GM18867 (cell line): ENCODE measurements at regions not wholly inside any gene's neighbourhood (a gene's known extent, or its start where the extent isn't known, plus 50 kb on each side); places are given as distances from the start of the nearest gene placed in this dataset.

Source experiments
- ATAC-seq: cut with Tn5 transposase; IDR thresholded peaks from one replicate; pipeline ENCODE4 v1.9.1; 2021; ENCODE audit warnings: mild to moderate bottlenecking, moderate library complexity; ENCODE audit not compliant: unreplicated experiment

DNA sequence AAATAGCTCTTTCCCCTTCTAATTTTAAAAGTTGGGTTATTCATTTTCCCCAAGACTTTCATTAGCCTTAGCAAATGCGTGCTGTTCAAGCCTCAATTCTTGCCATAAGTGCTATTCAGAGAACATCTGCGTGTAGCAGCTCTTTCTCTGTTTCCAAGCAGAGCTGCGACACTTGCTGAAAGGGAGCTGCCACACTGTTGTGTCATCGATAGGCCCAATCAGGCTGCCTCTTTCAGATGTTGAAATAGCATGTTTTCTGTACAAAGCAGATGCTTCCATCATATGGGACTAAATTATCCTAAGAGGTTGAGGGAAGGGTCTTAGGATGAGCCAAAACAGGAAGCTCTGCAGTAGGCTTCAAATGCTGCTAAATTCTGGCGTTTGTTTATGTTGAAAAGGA lies 220.9 kb upstream of the CDC14C start:
- ATAC-seq, result no peak

DNA sequence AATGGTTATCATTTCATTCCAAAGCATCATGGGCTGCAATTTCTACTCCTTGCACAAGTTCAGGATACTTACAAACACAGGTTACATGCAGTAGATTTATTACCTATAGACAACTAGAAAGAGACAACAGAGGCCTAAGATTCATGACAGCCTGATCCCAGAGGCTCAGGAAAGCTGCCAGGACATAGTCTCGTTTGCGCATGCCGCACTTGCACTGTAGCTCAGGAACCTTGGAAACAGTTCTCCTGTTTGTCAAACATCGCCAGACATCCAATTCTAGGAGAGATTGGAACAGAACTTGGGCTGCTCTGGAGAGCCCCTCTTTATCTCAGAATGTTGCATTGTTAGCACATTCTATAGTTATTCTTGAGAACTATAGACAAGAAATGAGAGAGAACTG lies 216.2 kb upstream of the CDC14C start:
- no peak for ATAC-seq

DNA sequence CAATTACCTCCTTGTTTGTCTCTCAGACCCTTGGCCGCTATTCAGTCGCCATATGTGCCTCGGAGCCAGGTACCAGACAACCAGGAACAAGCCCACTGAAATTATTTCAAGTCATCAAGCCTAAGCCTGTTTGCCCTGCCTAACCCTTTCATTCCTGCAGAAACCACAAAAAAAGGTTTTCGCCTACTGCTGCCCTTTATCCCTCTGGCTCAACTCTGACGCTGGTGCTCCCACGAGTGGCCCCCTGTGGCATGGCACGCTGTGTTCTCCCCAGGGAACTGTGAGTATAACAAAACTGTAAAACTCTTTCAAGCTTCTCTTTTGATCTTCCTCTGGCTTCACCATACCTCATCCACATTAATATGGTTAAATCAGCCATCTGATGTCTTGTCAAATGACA lies 215.7 kb upstream of the CDC14C start:
- no peak for ATAC-seq

GRCh38 chr7:48710995-48711394 lies 213.4 kb upstream of the CDC14C start:
- peak; percentile 45 for ATAC-seq

DNA sequence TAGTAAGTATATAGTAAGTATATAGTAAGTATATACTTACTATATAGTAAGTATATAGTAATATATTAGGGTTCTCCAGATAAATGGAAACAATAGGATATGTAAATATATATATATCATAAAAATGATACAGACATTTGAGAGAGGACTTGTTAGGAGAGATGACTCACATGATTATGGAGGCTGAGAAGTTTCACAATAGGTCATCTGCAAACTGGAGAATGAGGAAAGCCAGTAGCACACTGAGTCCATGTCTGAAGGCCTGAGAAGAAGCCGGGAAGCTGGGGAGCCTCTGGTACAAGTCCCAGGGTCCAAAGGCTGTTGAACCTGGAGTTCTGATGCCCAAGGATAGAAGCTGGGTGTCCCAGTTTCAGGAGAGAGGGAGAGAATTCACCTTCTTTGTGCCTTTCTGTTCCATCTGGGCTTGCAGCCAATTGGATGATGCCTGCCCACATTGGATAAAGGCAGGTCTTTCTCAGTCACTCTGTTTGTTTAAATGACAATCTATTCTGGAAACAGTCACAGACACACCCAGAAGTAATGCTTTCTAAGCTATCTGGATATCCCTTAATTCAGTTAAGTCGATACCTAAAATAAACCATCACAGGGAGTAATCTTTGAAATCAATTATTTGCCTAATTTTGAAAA lies 205.5 kb upstream of the CDC14C start:
- ATAC-seq, result no peak

- no peak for ATAC-seq
These were observed 195.5 kb upstream of the CDC14C start for GRCh38 chr7:48728799-48729198.

DNA sequence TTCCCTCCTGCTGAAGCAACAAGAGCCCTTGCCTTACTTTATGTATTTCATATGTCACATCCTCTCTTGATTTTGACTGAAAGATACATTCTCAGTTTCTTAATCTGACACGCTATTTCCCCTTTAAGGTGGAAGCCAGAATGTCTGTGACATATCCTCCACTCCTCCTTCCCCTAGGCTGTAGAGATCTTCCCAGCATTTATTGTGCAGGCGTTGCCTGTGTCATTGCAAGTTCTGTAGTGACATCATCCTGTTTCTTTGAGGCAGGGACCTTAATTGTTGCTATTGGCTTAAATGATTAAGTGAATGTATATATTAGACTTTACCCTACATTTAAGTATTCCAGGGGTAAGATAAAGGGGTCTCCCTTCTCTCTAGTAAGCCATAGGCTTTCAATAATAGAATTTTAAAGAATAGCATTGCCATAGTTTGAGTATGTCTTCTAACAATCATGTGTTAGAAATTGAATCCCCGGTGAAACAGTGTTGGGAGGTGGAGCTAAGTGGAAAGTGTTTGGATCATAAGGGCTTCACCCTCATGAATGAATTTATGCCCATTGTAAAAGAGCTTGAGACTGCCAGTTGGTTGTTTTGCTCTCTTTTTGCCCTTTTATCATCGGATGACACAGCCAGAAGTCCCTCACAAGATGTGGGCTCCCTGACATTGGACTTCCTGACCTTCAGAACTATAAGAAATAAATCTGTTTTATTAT lies 189.5 kb upstream of the CDC14C start:
- ATAC-seq, result no peak

DNA sequence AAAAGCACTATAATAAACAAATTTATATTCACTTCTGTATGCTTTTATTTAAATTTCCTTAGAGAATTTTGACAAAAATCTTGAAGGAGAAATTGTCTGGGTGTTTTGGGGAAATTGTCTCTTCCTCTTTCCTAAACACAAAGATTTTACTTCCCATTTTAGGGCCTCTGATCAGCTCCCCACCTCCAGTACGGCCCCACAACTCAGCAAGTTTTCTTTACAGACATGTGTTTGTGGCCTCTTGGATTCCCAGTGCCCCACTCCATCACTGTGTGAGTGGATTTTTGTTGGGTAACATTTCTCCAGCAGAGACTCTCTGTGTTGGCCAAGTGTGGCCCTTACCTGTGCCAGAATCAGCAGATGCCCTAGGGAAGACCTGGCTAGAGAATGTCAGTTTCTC lies 182.8 kb upstream of the CDC14C start:
- no peak for ATAC-seq

- ATAC-seq, result no peak
These were observed 182.1 kb upstream of the CDC14C start for GRCh38 chr7:48742079-48742798.

DNA sequence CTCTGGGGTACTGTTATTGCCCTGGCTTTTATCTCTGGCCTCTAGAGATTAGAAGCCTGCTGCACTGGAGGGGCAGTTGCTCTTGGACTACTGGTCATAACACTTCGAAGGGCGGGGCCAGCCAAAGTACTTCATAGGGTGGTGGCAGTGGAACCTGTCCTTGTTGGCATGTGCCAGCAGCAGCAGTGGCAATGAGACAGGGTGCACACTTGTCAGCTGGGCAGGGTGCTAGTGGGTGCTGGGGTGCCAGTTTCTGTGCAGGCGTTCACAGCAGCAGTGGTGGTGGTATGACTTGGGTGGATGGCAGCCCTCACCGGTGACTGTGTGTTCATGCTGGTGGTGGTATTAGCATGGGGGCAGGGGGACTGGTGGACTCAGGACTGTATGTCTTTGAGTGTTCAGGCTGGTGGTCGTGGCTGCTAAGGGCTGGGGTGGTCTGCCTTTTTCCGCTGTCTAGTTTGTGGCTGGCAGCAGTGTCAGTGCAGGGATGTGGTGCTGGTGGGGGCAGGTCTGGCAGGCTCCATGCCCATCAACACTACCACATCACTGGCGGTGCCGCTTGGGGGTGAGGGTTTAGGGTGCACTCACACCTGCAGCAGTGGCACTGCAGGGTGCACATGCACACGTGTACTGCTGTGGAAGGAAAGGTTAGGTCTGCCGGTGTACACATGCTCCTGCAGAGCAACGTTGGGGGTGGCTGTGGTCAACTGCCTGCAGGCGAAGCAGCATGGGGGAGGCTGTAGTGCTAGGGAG lies 176.1 kb upstream of the CDC14C start:
- ATAC-seq, result no peak

GRCh38 chr7:48755061-48755555 lies 169.2 kb upstream of the CDC14C start:
- ATAC-seq, result no peak

DNA sequence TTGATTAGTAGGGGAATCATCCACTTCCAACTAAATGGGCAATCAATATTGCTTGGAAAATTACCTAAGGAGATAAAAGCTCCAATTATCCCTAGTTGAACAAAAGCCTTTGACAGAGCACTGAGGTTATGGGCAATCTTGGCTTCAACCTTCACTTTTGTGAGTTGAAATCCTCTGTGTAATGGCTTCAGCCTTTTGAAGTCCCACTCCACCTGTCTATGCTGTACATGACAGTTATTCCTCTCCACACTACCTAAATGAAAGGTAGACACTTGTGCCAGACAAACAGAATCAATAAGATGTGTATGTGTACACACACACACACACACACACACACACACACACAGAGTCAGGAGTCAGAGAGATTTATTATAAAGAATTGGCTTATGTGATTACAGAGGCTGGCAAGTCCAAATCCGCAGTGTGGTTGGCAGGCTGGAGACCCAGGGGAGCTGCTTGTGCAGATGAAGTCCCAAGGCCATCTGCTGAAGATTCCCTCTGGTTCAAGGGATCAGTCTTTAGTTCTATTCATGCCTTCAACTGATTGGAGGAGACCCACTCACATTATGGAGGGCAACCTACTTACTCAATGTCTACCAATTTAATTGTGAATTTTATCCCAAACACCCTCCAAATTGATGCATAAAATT lies 164.8 kb upstream of the CDC14C start:
- no peak for ATAC-seq

- no peak for ATAC-seq
These were observed 163.7 kb upstream of the CDC14C start for GRCh38 chr7:48760528-48761265.

GRCh38 chr7:48780862-48781261 lies 143.5 kb upstream of the CDC14C start:
- ATAC-seq, result no peak

DNA sequence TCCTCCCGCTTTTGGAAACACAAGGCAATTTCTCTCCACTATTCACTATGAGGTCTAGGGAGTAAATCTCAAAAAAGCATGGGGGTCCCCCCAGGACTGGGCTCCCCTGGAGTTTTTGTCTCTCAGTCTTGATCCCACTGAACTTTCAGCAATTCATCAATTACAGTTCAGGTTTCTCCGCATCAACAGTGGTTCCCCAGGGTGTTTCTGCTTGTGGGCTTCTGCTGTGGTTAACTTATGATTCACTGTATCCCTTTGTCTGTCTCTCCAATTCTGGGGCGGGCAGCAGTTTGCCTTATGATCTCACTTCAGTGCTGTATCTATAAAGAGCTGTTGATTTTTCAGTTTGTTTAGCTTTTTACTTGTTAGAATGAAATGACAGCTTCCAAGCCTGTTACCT lies 142.6 kb upstream of the CDC14C start:
- no peak for ATAC-seq

- no peak for ATAC-seq
These were observed 141.8 kb upstream of the CDC14C start for GRCh38 chr7:48782511-48782910.

- ATAC-seq, result no peak
These were observed 137.4 kb upstream of the CDC14C start for GRCh38 chr7:48786951-48787350.

DNA sequence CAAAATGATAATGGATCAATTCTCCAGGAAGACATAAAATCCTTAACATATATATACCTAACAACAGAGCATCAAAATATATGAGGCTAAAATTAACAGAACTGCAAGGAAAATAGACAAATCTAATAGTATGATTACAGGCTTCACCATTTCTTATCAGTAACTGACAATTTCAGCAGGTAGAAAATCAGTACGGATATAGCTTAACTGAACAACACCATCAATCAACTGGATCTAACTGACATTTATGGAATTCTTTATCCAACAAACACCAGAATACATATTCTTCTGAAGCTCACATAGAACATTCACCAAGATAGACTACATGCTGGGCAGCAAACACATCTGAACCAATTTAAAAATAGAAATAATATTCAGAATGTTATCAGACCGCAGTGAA lies 121.1 kb upstream of the CDC14C start:
- ATAC-seq, result no peak

GRCh38 chr7:48806731-48807130 lies 117.6 kb upstream of the CDC14C start:
- no peak for ATAC-seq

GRCh38 chr7:48811071-48811470 lies 113.3 kb upstream of the CDC14C start:
- no peak for ATAC-seq
